ENCODE measurements at regions not wholly inside any gene's neighbourhood (a gene's known extent, or its start where the extent isn't known, plus 50 kb on each side); places are given as distances from the start of the nearest gene placed in this dataset.

- Mint-ChIP-seq H3K9me3 (ENCODE audit: low read depth) (peaks cover 6% of the 10 kb centered on the region), H3K27me3 (no peaks in the 10 kb centered on the region), H3K27ac (no peak overlapping the region), H3K4me1 (ENCODE audit: low read depth) (peaks cover 8% of the 10 kb centered on the region), H3K36me3 (ENCODE audit: insufficient read depth) (peaks cover 1% of the 10 kb centered on the region), H3K4me3 (ENCODE audit: low read depth) (no peak overlapping the region)
- no peak for TF ChIP-seq CTCF (IDR thresholded peaks at IDR 0.05; ENCODE audit: unreplicated experiment)
- no peak for DNase-seq (ENCODE audit: low spot score, unreplicated experiment)
These were observed 104.1 kb downstream of the HDGFL1 start for GRCh38 chr6:22673474-22673873.

- Mint-ChIP-seq H3K27ac (no peak overlapping the region), H3K4me3 (ENCODE audit: low read depth) (no peak overlapping the region), H3K36me3 (ENCODE audit: insufficient read depth) (peaks cover 2% of the 10 kb centered on the region), H3K9me3 (ENCODE audit: low read depth) (peaks cover 7% of the 10 kb centered on the region), H3K4me1 (ENCODE audit: low read depth) (peaks cover 18% of the 10 kb centered on the region), H3K27me3 (no peaks in the 10 kb centered on the region)
- TF ChIP-seq CTCF (IDR thresholded peaks at IDR 0.05; ENCODE audit: unreplicated experiment) = no peak
- no peak for DNase-seq (ENCODE audit: low spot score, unreplicated experiment)
These were observed 111.6 kb downstream of the HDGFL1 start for GRCh38 chr6:22680950-22681349.

GRCh38 chr6:22681761-22682160, 112.4 kb downstream of the HDGFL1 start:
- peaks cover 18% of the 10 kb centered on the region for H3K4me1 Mint-ChIP-seq (ENCODE audit: low read depth)
- H3K27ac Mint-ChIP-seq = no peak overlapping the region
- H3K27me3 Mint-ChIP-seq = no peaks in the 10 kb centered on the region
- no peak overlapping the region for H3K4me3 Mint-ChIP-seq (ENCODE audit: low read depth)
- TF ChIP-seq CTCF (IDR thresholded peaks at IDR 0.05; ENCODE audit: unreplicated experiment) = no peak
- peaks cover 2% of the 10 kb centered on the region for H3K36me3 Mint-ChIP-seq (ENCODE audit: insufficient read depth)
- peaks cover 7% of the 10 kb centered on the region for H3K9me3 Mint-ChIP-seq (ENCODE audit: low read depth)
- DNase-seq (ENCODE audit: low spot score, unreplicated experiment) = no peak

GRCh38 chr6:22682979-22683378, 113.6 kb downstream of the HDGFL1 start:
- Mint-ChIP-seq H3K4me3 (ENCODE audit: low read depth) (no peak overlapping the region), H3K4me1 (ENCODE audit: low read depth) (peaks cover 16% of the 10 kb centered on the region), H3K27ac (no peak overlapping the region), H3K9me3 (ENCODE audit: low read depth) (peaks cover 7% of the 10 kb centered on the region), H3K36me3 (ENCODE audit: insufficient read depth) (peaks cover 2% of the 10 kb centered on the region), H3K27me3 (no peaks in the 10 kb centered on the region)
- DNase-seq (ENCODE audit: low spot score, unreplicated experiment) = no peak
- no peak for TF ChIP-seq CTCF (IDR thresholded peaks at IDR 0.05; ENCODE audit: unreplicated experiment)

- no peak overlapping the region for H3K27ac Mint-ChIP-seq
- H3K27me3 Mint-ChIP-seq = no peaks in the 10 kb centered on the region
- no peak for DNase-seq (ENCODE audit: low spot score, unreplicated experiment)
- no peak overlapping the region for H3K4me3 Mint-ChIP-seq (ENCODE audit: low read depth)
- H3K9me3 Mint-ChIP-seq (ENCODE audit: low read depth) = peaks cover 8% of the 10 kb centered on the region
- no peak for TF ChIP-seq CTCF (IDR thresholded peaks at IDR 0.05; ENCODE audit: unreplicated experiment)
- no peaks in the 10 kb centered on the region for H3K36me3 Mint-ChIP-seq (ENCODE audit: insufficient read depth)
- peaks cover under 1% of the 10 kb centered on the region for H3K4me1 Mint-ChIP-seq (ENCODE audit: low read depth)
These were observed 121.1 kb downstream of the HDGFL1 start for GRCh38 chr6:22690446-22690845.

Data from progenitor cell of endocrine pancreas (in vitro differentiated cells).